HepG2 (cell line): ENCODE measurements at regions not wholly inside any gene's neighbourhood (a gene's known extent, or its start where the extent isn't known, plus 50 kb on each side); places are given as distances from the start of the nearest gene placed in this dataset.

ENCODE experiments used
- ATAC-seq: fragments of 200-7000 bp; cut with Tn5 transposase; 3 replicates; pipeline ENCODE4 v1.9.1; 2020; ENCODE audit warnings: mild to moderate bottlenecking, moderate library complexity
- BruUV-seq: library from RNA; stranded (reverse); fragments of 400-500 nt; replicated peaks from 2 replicates; lab custom pipeline; 2021; lab: Mats Ljungman, UMichigan
- CTCF ChIA-PET: fragments of 300-600 bp; formaldehyde crosslinking; extraction: SDS; loops from one replicate; lab custom pipeline; 2021; ENCODE audit warnings: low total read pairs, inconsistent platforms, low intra/inter-chr PET ratio; lab: Yijun Ruan, JAX
- POLR2A ChIA-PET: fragments of 350-600 bp; sonication (Branson Sonifier 250); formaldehyde crosslinking; loops from one replicate; lab custom pipeline; 2020; ENCODE audit warnings: antibody characterized with exemption, inconsistent platforms; lab: Yijun Ruan, JAX
- DNase-seq: peaks from one replicate; pipeline ENCODE4 v3.0.0-alpha.2; 2015; ENCODE audit warnings: low spot score
- FAIRE-seq: peaks from 3 replicates; lab custom pipeline; 2011; peaks lifted over from hg19 to GRCh38; lab: Jason Lieb, UNC
- H2AFZ ChIP-seq: one replicate; pipeline ENCODE4 v1.6.1; 2011; ENCODE audit warnings: low read length, inconsistent platforms
- H3K27ac ChIP-seq: fragments of 300-600 bp; 3 replicates; pipeline ENCODE4 v1.8.0; 2011; ENCODE audit warnings: mixed run types, mild to moderate bottlenecking, mixed read lengths, low read length, inconsistent platforms; ENCODE audit not compliant: insufficient read depth; ENCODE audit errors: extremely low read length
- H3K27me3 ChIP-seq, 2 experiments: fragments of 200-600 bp in 1 of 2; 2 replicates in 1 of 2; 3 replicates in 1 of 2; pipeline versions ENCODE4 v1.6.0 to v1.8.0; 2011; ENCODE audit warnings: low read length in 2 of 2, mild to moderate bottlenecking in 2 of 2, moderate library complexity in 2 of 2, inconsistent platforms in 1 of 2; ENCODE audit not compliant: insufficient read depth in 2 of 2, control insufficient read depth in 1 of 2
- H3K36me3 ChIP-seq, 2 experiments: fragments of 200-600 bp in 1 of 2; replicated peaks in 1 of 2; 2 replicates in 1 of 2; 3 replicates in 1 of 2; pipeline versions ENCODE4 v1.5.1 to v1.8.0; 2011; ENCODE audit warnings: low read length in 2 of 2, inconsistent platforms in 1 of 2; ENCODE audit not compliant: insufficient read depth in 2 of 2, control insufficient read depth in 1 of 2
- H3K4me1 ChIP-seq: 2 replicates; pipeline ENCODE4 v1.5.1; 2012; ENCODE audit warnings: low read length, inconsistent platforms; ENCODE audit not compliant: insufficient read depth
- H3K4me2 ChIP-seq: 2 replicates; pipeline ENCODE4 v1.6.0; 2011; ENCODE audit warnings: low read depth, low read length, inconsistent platforms
- H3K4me3 ChIP-seq, 3 experiments: fragments of 200-600 bp in 1 of 3; sonication (generic), shearing (Covaris generic) in 1 of 3; replicated peaks in 1 of 3; 2 replicates each; pipeline ENCODE4 v1.5.1; 2011 to 2016; ENCODE audit warnings: low read length in 3 of 3, inconsistent platforms in 2 of 3, low read depth in 2 of 3, mild to moderate bottlenecking in 2 of 3, control low read depth in 1 of 3, mixed read lengths in 1 of 3; ENCODE audit not compliant: insufficient read depth in 1 of 3
- H3K79me2 ChIP-seq: one replicate; pipeline ENCODE4 v1.6.1; 2011; ENCODE audit warnings: low read length, inconsistent platforms; ENCODE audit not compliant: insufficient read depth
- H3K9ac ChIP-seq: 2 replicates; pipeline ENCODE4 v1.6.0; 2011; ENCODE audit warnings: mild to moderate bottlenecking, low read depth, low read length, inconsistent platforms; ENCODE audit not compliant: insufficient read depth
- H3K9me3 ChIP-seq: 2 replicates; pipeline ENCODE4 v1.5.1; 2012; ENCODE audit warnings: mild to moderate bottlenecking, low read length
- H4K20me1 ChIP-seq: 2 replicates; pipeline ENCODE4 v1.6.0; 2011; ENCODE audit warnings: inconsistent platforms, mild to moderate bottlenecking, low read length, moderate library complexity; ENCODE audit not compliant: insufficient read depth
- NKX3-1 ChIP-seq: sonication (generic); formaldehyde crosslinking; IDR thresholded peaks from 2 replicates; pipeline ENCODE4 v1.5.0; 2020; ENCODE audit warnings: missing genetic modification reagents
- SIX1 ChIP-seq: sonication (generic); formaldehyde crosslinking; IDR thresholded peaks from 2 replicates; pipeline ENCODE4 v1.4.0; 2020; ENCODE audit warnings: missing genetic modification reagents, borderline replicate concordance
- ZNF333 ChIP-seq: sonication (generic); formaldehyde crosslinking; IDR thresholded peaks from 2 replicates; pipeline ENCODE4 v1.4.0; 2020; ENCODE audit warnings: mild to moderate bottlenecking, missing genetic modification reagents, borderline replicate concordance
- ZNF607 ChIP-seq: sonication (generic); formaldehyde crosslinking; IDR thresholded peaks from 2 replicates; pipeline ENCODE4 v1.5.1; 2020; ENCODE audit warnings: missing genetic modification reagents, mild to moderate bottlenecking, borderline replicate concordance
- WGBS: methylation state at CpG from one replicate; pipeline ENCODE4 v1.1.6; 2017; ENCODE audit warnings: low lambda C conversion rate; 5-methylcytosine and 5-hydroxymethylcytosine counted together
- in situ Hi-C: cut with HindIII; loops from 2 replicates; pipeline ENCODE4 v1.10.0; 2017; ENCODE audit warnings: low pct_unique_long_range_greater_than_20kb; ENCODE audit not compliant: extremely low pct_ligation_motif_present
- intact Hi-C: fragments of 100-400 bp; cut with micrococcal nuclease; formaldehyde crosslinking; loops from one replicate; pipeline ENCODE4 v1.10.0; 2022; ENCODE audit not compliant: unreplicated experiment
- TF ChIP-seq, protein P1 (sequence below): sonication (generic); formaldehyde crosslinking; IDR thresholded peaks from 2 replicates; pipeline ENCODE4 v1.8.1; 2023; ENCODE audit warnings: mild to moderate bottlenecking, missing genetic modification reagents

DNA sequence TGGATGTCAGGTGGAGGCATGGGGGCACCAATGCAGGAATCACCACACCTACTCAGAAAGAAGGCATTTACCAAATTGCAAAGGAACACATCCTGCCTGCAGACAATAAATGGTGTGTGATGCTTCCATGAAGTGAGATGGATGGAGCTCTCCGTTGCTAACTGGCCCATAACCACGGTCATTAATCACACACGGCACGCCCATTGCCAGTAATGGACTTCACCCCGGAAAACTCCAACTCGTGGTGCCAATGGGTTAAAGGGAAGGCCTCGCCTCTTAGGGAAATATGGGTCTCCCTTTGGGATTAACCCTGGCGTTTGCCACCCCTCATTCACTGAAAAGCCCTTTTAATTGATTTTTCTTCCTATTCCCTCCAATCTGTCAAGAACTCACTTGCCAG, 443.1 kb upstream of the DAB1 start:
- no peak overlapping the region for H3K4me3 ChIP-seq
- H2AFZ ChIP-seq, result no peak overlapping the region
- H3K79me2 ChIP-seq, result no peaks in the 10 kb centered on the region
- no peak for TF ChIP-seq ZNF607 (CRISPR knock-in tag)
- TF ChIP-seq NKX3-1 (CRISPR knock-in tag), result no peak
- FAIRE-seq, result no peak
- H3K9ac ChIP-seq, result no peak overlapping the region
- in situ Hi-C loops (no loop called here), intact Hi-C loops (no loop called here)
- no peaks in the 10 kb centered on the region for H3K9me3 ChIP-seq
- peaks cover 8% of the 10 kb centered on the region; the same call in 1 of the 2 replicates for H3K4me1 ChIP-seq
- ATAC-seq, result no peak
- WGBS, result 20% methylated on average over 6 of the region's 8 CpGs
- H3K27me3 ChIP-seq, result no peaks in the 10 kb centered on the region
- no peak for DNase-seq
- H3K4me2 ChIP-seq, result no peak overlapping the region
- CTCF ChIA-PET, result no interaction called here
- H3K36me3 ChIP-seq, result no peaks in the 10 kb centered on the region
- no peaks in the 10 kb centered on the region for H4K20me1 ChIP-seq
- BruUV-seq, result no TSS peak
- no peak overlapping the region for H3K27ac ChIP-seq
- POLR2A ChIA-PET, result no interaction called here

DNA sequence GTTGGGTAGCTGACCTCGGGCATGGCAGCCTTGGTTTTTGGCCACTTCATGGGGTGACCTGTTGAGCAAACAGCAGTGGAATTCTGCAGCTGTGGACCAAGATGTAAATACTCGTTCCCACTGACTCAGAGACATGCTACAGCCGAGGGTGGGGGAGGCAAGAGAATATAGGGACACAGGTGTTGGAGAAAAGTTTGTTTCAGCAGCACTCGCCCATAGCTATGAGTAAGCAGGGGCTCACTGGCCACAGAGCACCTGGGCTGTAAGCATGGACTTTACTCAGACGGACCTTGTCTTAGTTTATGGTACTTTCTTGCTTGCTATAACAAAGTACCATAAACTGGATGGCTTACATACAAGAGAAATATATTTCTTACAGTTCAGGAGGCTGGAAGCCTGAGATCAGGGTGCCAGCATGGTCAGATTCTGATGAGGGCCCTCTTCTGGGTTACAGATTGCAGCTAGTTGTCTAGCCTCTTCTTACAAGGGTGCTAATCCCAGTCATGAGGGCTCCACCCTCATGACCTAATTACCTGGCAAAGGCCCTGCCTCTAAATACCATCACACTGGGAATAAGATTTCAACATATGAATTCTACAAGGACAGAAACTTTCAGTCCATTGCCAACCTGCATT, 437.2 kb upstream of the DAB1 start:
- Histone ChIP-seq H3K27ac (no peak overlapping the region), H3K4me3 (no peak overlapping the region), H3K4me2 (no peak overlapping the region)
- BruUV-seq, result no TSS peak
- no peak for DNase-seq
- no peak for TF ChIP-seq ZNF333 (CRISPR knock-in tag)
- TF ChIP-seq SIX1 (CRISPR knock-in tag), result no peak
- TF ChIP-seq, protein P1, sequence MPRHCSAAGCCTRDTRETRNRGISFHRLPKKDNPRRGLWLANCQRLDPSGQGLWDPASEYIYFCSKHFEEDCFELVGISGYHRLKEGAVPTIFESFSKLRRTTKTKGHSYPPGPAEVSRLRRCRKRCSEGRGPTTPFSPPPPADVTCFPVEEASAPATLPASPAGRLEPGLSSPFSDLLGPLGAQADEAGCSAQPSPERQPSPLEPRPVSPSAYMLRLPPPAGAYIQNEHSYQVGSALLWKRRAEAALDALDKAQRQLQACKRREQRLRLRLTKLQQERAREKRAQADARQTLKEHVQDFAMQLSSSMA (CRISPR knock-in tag), result no peak
- TF ChIP-seq, all 625 proteins: peak for 0
- Histone ChIP-seq H4K20me1 (no peaks in the 10 kb centered on the region), H3K27me3 (no peaks in the 10 kb centered on the region), H3K36me3 (no peaks in the 10 kb centered on the region), H3K9me3 (no peaks in the 10 kb centered on the region), H3K79me2 (no peaks in the 10 kb centered on the region), H2AFZ (no peak overlapping the region), H3K9ac (no peak overlapping the region), H3K4me1 (no peaks in the 10 kb centered on the region)
- in situ Hi-C loops (no loop called here), intact Hi-C loops (no loop called here)
- FAIRE-seq, result no peak
- no peak for ATAC-seq
- ChIA-PET POLR2A (no interaction called here), CTCF (no interaction called here)
- 0% methylated on average over 4 of the region's 5 CpGs for WGBS
